Testis (tissue), 2 donors: ENCODE measurements at regions not wholly inside any gene's neighbourhood (a gene's known extent, or its start where the extent isn't known, plus 50 kb on each side); places are given as distances from the start of the nearest gene placed in this dataset.

Source experiments
- CTCF ChIP-seq, 3 experiments: fragments of 450-650 bp in 2 of 3; fragments of 200-600 bp in 1 of 3; sonication (generic) in 1 of 3; IDR thresholded peaks; one replicate each; pipeline ENCODE4 v1.5.1; 2016 to 2019; ENCODE audit warnings: antibody characterized with exemption in 3 of 3, mild to moderate bottlenecking in 2 of 3, moderate library complexity in 1 of 3
- POLR2A ChIP-seq: fragments of 450-650 bp; IDR thresholded peaks from one replicate; pipeline ENCODE4 v1.6.1; 2017; ENCODE audit warnings: antibody characterized with exemption, mild to moderate bottlenecking, moderate library complexity

GRCh38 chr2:64768491-64769005 is 114.8 kb upstream of the SERTAD2 start:
- TF ChIP-seq CTCF (IDR thresholded peaks at IDR 0.05) (no peak), POLR2A (no peak)
